ENCODE measurements at regions not wholly inside any gene's neighbourhood (a gene's known extent, or its start where the extent isn't known, plus 50 kb on each side); places are given as distances from the start of the nearest gene placed in this dataset.

- TF ChIP-seq POLR2A (IDR thresholded peaks at IDR 0.05; ENCODE audit: low read length) (no peak), GATA1 (IDR thresholded peaks at IDR 0.05; ENCODE audit: low read depth, low read length) (no peak)
These were observed 464.7 kb upstream of the COX7C start for GRCh38 chr5:86152988-86153560.

Data from erythroblast (primary cell).